Esophagus muscularis mucosa (tissue), 3 donors: ENCODE measurements at regions not wholly inside any gene's neighbourhood (a gene's known extent, or its start where the extent isn't known, plus 50 kb on each side); places are given as distances from the start of the nearest gene placed in this dataset.

Experiments
- POLR2A ChIP-seq: fragments of 450-650 bp; IDR thresholded peaks from one replicate; pipeline ENCODE4 v1.6.1; 2017; ENCODE audit warnings: antibody characterized with exemption, moderate library complexity, mild to moderate bottlenecking, low read depth
- TF ChIP-seq, protein P1 (sequence below), 3 experiments: fragments of 200-600 bp in 2 of 3; fragments of 450-650 bp in 1 of 3; sonication (generic) in 2 of 3; IDR thresholded peaks; one replicate each; pipeline ENCODE4 v1.5.1; 2017 to 2019; ENCODE audit warnings: antibody characterized with exemption in 3 of 3, mild to moderate bottlenecking in 2 of 3, moderate library complexity in 1 of 3

DNA sequence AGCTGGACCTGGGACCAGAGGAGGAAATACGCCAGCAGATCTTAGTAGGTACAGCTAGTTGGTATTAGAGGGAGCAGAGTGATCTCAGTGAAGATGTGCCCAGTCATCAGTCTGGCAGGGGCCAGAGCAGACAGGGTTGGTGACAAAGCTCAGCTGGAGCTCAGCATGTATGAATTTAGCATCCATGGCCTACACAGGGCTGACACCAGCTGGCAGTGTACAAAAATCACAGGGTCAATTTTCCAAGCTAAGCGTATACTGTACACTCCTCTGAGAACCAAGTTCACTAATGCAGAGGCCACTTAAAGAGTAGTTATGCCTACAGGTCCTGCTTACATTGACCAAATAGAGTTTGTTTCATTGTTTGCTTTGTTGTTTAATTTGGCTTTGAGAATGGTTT is 146.6 kb downstream of the SLC24A2 start:
- TF ChIP-seq, protein P1, sequence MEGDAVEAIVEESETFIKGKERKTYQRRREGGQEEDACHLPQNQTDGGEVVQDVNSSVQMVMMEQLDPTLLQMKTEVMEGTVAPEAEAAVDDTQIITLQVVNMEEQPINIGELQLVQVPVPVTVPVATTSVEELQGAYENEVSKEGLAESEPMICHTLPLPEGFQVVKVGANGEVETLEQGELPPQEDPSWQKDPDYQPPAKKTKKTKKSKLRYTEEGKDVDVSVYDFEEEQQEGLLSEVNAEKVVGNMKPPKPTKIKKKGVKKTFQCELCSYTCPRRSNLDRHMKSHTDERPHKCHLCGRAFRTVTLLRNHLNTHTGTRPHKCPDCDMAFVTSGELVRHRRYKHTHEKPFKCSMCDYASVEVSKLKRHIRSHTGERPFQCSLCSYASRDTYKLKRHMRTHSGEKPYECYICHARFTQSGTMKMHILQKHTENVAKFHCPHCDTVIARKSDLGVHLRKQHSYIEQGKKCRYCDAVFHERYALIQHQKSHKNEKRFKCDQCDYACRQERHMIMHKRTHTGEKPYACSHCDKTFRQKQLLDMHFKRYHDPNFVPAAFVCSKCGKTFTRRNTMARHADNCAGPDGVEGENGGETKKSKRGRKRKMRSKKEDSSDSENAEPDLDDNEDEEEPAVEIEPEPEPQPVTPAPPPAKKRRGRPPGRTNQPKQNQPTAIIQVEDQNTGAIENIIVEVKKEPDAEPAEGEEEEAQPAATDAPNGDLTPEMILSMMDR (IDR thresholded peaks at IDR 0.05) = no peak
- no peak for TF ChIP-seq POLR2A
